IPS-NIHi7 (cell line): ENCODE measurements at regions not wholly inside any gene's neighbourhood (a gene's known extent, or its start where the extent isn't known, plus 50 kb on each side); places are given as distances from the start of the nearest gene placed in this dataset.
"Not testable (repeated sequence)": the region's sequence is repeated elsewhere in the genome, so short reads cannot be mapped to it uniquely, and the experiment has no call there.

Source experiments
- DNase-seq: peaks from one replicate; pipeline ENCODE4 v3.0.0; 2012; ENCODE audit warnings: mixed read lengths; ENCODE audit errors: extremely low spot score

DNA sequence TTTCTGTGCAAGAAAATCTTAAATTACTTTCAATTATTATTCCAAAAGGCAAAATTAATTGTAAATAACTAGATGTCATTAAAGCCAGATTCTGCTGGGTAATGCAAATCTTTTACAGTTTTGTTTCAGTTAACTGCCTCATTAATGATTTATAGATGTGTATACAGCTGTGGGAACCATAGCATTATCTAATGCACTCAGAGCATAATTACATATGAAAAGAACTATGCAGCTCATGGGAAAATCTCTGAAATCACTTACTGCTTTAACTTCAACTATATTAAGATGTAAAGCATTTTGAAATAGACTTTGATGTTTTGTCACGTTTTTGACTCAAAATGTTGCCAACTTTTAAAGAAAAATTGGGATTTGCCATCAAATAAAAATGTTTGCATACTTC lies 630.3 kb upstream of the KLHL4 start:
- no peak for DNase-seq

GRCh38 chrX:86910027-86910426 lies 607.6 kb upstream of the KLHL4 start:
- DNase-seq = no peak

DNA sequence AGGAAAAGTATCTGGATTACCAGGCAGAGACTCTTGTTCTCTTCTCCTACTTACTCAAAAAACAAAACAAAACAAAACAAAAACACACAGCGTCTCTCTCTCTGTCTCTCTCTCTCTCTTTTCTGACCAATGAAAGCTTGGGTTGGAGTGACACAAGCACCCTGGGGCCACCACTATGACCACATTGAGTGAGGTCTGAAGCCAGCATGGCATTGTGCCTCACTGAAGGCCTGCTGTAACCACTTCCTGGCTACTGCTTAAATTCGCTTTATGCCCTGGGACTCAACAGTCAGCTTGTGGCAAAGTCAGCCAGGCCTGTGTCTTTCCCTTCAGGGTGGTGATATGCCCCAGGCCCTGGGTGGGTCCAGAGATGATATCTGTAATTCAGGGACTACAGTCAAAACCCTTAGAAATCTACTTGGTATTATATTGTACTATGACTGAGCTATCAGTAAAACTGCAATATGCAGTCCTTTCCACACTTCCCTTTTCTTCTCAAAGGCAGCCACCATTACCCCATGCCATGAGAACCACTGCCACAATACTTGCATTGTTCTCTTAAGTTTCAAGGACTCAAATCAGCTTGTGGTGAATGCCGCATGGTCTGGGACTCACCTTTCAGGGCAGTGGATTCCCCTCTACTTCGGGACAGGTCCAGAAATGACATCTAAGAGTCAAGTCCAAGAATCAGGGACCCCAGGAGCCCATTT lies 606.8 kb upstream of the KLHL4 start:
- DNase-seq = no peak

GRCh38 chrX:86914569-86914968 lies 603.0 kb upstream of the KLHL4 start:
- DNase-seq = no peak

DNA sequence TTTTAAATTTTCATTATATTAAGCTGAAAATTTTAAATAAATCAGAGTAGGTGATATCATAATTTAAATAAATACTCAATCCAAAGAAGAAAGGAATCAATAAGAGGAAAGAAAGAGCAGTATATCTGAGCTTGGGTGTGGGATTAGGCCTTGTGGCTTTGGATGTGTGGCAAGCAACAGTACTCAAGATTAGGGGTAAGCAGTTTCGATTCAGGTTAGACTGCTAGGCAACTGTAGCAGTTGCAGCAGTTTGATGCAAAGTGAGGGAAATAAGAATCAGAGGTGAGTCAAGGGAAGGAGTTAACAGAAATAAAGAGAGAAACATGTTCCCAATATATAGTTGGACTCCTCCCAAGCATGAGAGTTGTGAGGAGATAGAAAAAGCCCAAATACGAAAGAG lies 599.6 kb upstream of the KLHL4 start:
- DNase-seq = no peak

DNA sequence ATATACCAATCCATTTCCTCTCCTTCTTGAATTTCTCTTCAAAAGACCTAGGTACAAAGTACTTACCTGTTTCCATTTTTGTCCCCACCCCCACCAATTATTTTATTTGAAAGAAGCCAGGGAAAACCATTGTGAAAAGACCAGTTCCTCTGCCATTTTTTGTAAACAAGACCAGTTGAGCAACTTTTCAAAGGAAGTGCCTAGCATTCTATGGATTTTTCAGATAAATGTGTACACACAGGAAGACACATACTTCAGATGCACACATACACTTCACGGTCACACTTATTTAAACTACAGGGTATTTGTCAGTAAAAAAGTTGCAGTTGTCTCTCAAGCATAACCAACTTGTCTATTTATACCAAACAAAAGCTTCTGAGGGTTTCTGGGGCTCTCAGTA lies 587.2 kb upstream of the KLHL4 start:
- DNase-seq = no peak

GRCh38 chrX:86935988-86936387 lies 581.6 kb upstream of the KLHL4 start:
- DNase-seq = no peak

DNA sequence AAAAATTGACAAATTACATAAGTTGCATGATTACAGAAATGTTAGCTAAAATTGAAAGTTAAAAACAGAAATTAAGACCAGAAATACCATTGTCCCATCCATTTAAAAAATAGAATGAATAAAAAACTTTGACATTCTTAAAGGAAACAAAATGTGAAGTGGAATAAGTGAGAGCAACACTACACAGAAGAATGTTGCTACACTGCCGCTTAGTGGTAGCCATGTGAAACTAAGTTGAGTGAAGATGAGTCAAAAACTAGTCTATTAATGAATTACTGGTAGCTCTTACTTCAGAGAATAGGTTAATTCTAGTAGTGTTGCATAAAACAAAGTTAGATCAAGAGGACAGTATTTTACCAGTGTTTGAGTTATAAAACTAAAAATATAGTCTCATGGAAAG lies 571.0 kb upstream of the KLHL4 start:
- peak; percentile 43 for DNase-seq

DNA sequence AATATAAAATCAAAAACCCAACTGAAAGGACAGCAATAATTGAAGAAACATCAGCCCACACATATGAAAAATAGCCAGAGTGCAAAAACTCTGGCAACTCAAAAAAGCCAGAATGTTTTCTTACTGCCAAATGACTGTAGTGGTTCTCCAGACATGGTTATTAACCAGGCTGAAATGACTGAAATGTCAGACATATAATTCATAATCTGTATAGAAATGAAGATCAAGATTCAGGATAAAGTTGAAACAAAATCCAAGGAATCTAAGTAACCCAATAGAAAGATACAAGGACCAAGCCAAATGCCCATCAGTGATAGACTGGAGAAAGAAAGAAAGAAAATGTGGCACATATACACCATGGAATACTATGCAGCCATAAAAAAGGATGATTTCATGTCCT lies 553.3 kb upstream of the KLHL4 start:
- DNase-seq = no peak

GRCh38 chrX:86981326-86981879 lies 536.2 kb upstream of the KLHL4 start:
- peak; percentile 9 for DNase-seq

DNA sequence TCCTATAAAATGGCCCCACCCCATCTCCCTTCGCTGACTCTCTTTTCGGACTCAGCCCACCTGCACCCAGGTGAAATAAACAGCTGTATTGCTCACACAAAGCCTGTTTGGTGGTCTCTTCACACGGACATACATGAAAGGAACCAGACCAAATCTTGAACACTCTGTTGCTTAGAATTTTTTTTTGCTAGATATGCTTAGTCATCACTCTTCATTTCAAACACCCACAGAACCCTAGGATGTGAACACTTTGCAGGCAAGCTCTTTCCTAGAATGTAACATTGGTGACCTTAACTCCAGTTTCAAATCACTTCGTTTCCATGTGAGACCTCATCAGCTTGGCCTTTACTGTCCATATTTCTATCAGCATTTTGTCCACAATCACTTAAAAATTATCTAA lies 530.3 kb upstream of the KLHL4 start:
- DNase-seq = not testable (repeated sequence)

- no peak for DNase-seq
Measured at GRCh38 chrX:87003031-87003430, 514.6 kb upstream of the KLHL4 start.

- no peak for DNase-seq
Measured at GRCh38 chrX:87005183-87005582, 512.4 kb upstream of the KLHL4 start.

DNA sequence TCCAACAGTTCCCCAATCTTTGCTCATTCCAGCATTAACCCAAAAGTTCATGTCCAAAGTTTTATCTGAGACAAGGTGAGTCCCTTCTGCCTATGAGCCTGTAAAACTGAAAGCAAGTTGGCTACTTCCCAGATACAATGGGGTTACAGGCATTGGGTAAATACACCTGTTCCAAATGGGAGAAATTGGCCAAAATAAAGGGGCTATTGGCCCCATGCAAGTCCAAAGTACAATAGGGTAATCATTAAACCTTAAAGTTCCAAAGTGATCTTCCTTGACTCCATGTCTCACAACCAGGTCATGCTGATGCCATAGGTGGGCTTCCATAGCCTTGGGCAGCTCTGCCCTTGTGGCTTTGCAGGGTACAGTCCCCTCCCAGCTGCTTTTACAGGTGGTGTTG lies 511.7 kb upstream of the KLHL4 start:
- DNase-seq = no peak

GRCh38 chrX:87006561-87006960 lies 511.0 kb upstream of the KLHL4 start:
- no peak for DNase-seq

GRCh38 chrX:87017210-87017609 lies 500.4 kb upstream of the KLHL4 start:
- no peak for DNase-seq

DNA sequence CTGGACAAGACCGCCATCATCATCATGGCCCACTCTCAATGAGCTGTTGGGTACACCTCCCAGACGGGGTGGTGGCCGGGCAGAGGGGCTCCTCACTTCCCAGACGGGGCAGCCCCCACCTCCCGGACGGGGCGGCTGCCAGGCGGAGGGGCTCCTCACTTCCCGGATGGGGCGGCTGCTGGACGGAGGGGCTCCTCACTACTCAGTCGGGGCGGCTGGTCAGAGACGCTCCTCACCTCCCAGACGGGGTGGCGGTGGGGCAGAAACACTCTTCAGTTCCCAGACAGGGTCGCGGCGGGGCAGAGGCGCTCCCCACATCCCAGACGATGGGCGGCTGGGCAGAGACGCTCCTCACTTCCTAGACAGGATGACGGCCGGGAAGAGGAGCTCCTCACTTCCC lies 484.5 kb upstream of the KLHL4 start:
- not testable (repeated sequence) for DNase-seq

DNA sequence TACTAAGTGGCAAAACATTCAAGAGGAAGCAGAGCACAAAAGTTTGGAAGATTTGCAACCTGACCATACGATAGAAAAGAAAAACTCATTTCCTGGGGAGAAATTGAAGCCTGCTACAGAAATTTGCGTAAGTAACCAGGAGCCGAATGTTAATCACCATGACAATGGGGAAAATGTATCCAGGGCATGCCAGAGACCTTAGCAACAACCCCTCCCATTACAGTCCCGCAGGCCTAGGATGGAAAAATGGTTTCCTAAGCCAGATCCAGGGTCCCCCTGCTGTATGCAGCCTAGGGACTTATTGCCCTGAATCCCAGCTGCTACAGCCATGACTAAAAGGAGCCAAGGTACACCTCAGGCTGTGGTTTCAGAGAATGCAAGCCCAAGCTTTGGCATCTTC lies 472.2 kb upstream of the KLHL4 start:
- peak; percentile 11 for DNase-seq

GRCh38 chrX:87049567-87049966 lies 468.0 kb upstream of the KLHL4 start:
- no peak for DNase-seq

DNA sequence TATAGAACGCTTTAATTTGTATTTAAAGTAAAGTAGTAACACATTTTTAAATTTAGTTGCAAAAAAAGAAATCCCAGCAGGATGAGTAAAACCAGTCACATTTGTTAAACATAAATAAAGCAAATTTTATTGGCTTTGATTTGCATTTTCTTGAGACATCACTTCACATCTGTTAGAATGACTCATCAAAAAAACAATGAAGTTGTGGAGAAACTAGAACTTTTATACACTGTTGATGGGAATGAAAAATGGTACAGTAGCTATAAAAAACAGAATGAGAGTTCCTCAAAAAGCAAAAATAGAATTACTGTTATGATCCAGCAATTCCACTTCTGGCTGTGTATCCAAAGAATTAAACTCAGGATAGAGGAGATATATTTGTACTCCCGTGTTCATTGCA lies 454.0 kb upstream of the KLHL4 start:
- no peak for DNase-seq

GRCh38 chrX:87064502-87064901 lies 453.1 kb upstream of the KLHL4 start:
- no peak for DNase-seq

GRCh38 chrX:87067795-87068369 lies 449.7 kb upstream of the KLHL4 start:
- DNase-seq = no peak

DNA sequence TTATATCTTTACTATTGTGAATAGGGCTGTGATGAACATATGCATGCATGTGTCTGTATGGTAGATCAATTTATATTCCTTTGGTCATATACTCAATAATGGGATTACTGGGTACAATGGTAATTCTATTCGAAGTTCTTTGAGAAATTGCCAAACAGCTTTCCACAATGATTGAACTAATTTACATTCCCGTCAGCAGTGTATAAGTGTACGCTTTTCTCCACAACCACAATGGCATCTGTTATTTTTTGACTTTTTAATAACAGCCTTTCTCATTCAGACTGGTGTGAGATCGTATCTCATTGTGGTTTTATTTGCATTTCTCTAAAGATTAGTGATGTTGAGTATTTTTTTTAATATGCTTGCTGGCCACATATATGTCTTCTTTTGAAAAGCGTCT lies 439.4 kb upstream of the KLHL4 start:
- DNase-seq = no peak

DNA sequence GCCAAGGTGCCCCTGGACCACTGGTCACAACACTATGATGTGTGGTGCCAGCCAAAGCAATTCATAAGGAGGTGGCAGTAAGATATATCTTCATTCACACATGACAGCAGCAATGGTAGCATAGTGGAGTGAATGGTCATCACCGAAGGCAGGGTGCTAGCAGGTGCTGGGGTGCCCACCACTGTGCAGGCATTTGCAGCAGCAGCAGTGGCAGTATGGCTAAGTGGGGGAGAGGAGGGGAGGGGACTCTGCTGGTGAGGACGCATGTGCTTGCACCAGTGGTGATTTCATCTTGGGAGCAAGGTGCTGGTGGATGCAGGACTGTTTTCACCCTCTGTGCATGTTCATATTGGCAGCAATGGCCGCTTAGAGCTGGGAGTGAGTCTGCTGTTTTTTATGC lies 419.1 kb upstream of the KLHL4 start:
- DNase-seq = no peak
